ENCODE measurements at regions not wholly inside any gene's neighbourhood (a gene's known extent, or its start where the extent isn't known, plus 50 kb on each side); places are given as distances from the start of the nearest gene placed in this dataset.

GRCh38 chr18:50453732-50454131 lies 78.9 kb downstream of the SKA1 start:
- POLR2A ChIA-PET (ENCODE audit: unreplicated experiment), result no interaction called here
- H3K9me2 ChIP-seq (replicated peaks; ENCODE audit: low read length), result no peaks in the 10 kb centered on the region
- H3K4me2 ChIP-seq (ENCODE audit: low read length), result no peak overlapping the region
- no peaks in the 10 kb centered on the region for H3K9me3 ChIP-seq (ENCODE audit: low read length)
- no TSS peak for BruUV-seq (replicated peaks)
- H3K79me2 ChIP-seq (ENCODE audit: low read length), result no peaks in the 10 kb centered on the region
- no peaks in the 10 kb centered on the region for H3F3A ChIP-seq (ENCODE audit: low read length, unreplicated experiment)
- no peaks in the 10 kb centered on the region for H3K36me3 ChIP-seq (ENCODE audit: low read depth, low read length)
- H3K4me3 ChIP-seq (ENCODE audit: low read length), result no peak overlapping the region
- no peaks in the 10 kb centered on the region for H4K20me1 ChIP-seq (ENCODE audit: low read length)
- ATAC-seq (no peak), DNase-seq (no peak)
- H2AFZ ChIP-seq (ENCODE audit: low read length), result no peak overlapping the region
- no peaks in the 10 kb centered on the region for H3K27me3 ChIP-seq (ENCODE audit: low read length)
- intact Hi-C loops (cut with micrococcal nuclease), result no loop called here
- CTCF ChIA-PET, result no interaction called here
- no peak overlapping the region for H3K9ac ChIP-seq (ENCODE audit: low read length)
- no peaks in the 10 kb centered on the region for H3K4me1 ChIP-seq (ENCODE audit: insufficient read depth, low read length)
- TF ChIP-seq EZH2 (IDR thresholded peaks at IDR 0.05; ENCODE audit: low read length, unreplicated experiment), result no peak
- no peak for TF ChIP-seq EZH2phosphoT487 (IDR thresholded peaks at IDR 0.05; ENCODE audit: borderline replicate concordance, low read length)
- TF ChIP-seq, protein P1, sequence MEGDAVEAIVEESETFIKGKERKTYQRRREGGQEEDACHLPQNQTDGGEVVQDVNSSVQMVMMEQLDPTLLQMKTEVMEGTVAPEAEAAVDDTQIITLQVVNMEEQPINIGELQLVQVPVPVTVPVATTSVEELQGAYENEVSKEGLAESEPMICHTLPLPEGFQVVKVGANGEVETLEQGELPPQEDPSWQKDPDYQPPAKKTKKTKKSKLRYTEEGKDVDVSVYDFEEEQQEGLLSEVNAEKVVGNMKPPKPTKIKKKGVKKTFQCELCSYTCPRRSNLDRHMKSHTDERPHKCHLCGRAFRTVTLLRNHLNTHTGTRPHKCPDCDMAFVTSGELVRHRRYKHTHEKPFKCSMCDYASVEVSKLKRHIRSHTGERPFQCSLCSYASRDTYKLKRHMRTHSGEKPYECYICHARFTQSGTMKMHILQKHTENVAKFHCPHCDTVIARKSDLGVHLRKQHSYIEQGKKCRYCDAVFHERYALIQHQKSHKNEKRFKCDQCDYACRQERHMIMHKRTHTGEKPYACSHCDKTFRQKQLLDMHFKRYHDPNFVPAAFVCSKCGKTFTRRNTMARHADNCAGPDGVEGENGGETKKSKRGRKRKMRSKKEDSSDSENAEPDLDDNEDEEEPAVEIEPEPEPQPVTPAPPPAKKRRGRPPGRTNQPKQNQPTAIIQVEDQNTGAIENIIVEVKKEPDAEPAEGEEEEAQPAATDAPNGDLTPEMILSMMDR (conservative IDR thresholded peaks at IDR 0.05; ENCODE audit: low read depth, low read length), result no peak
- H3K27ac ChIP-seq (ENCODE audit: low read length), result no peak overlapping the region

DNA sequence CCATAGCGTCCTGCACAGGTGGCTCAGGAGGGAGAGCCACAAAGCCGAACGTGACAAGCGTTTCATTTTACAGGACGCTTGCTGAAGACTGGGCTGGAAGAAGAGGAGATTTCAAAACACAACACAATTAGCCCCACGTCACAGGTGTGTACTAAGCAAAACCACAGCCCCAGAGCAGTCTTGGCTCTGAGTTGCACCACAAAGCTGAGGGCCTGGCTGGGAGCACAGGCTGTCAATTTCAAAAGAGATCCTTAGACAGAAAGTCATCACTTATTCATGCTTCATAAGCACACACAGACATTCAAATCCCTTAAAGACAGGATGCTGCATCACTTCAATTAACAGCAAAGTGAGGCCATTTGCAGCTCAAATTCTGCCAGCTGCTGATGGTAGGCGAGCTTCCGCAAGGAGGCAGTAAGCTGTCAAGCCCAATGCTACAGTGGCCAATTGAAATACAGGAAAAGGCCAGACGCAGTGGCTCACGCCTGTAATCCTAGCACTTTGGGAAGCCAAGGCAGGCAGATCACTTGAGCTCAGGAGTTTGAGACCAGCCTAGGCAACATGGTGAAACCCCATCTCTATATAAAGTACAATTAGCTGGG lies 79.6 kb downstream of the SKA1 start:
- Histone ChIP-seq H3K79me2 (ENCODE audit: low read length) (no peaks in the 10 kb centered on the region), H3K4me3 (ENCODE audit: low read length) (no peak overlapping the region), H4K20me1 (ENCODE audit: low read length) (no peaks in the 10 kb centered on the region), H3K4me1 (ENCODE audit: insufficient read depth, low read length) (no peaks in the 10 kb centered on the region), H3F3A (ENCODE audit: low read length, unreplicated experiment) (no peaks in the 10 kb centered on the region), H3K9me3 (ENCODE audit: low read length) (no peaks in the 10 kb centered on the region), H3K27ac (ENCODE audit: low read length) (no peak overlapping the region), H2AFZ (ENCODE audit: low read length) (no peak overlapping the region), H3K9ac (ENCODE audit: low read length) (no peak overlapping the region), H3K9me2 (replicated peaks; ENCODE audit: low read length) (no peaks in the 10 kb centered on the region), H3K4me2 (ENCODE audit: low read length) (no peak overlapping the region), H3K36me3 (ENCODE audit: low read depth, low read length) (no peaks in the 10 kb centered on the region), H3K27me3 (ENCODE audit: low read length) (no peaks in the 10 kb centered on the region)
- BruUV-seq (replicated peaks), result no TSS peak
- TF ChIP-seq EZH2phosphoT487 (IDR thresholded peaks at IDR 0.05; ENCODE audit: borderline replicate concordance, low read length), result no peak
- TF ChIP-seq, protein P1 (conservative IDR thresholded peaks at IDR 0.05; ENCODE audit: low read depth, low read length), result no peak
- no peak for TF ChIP-seq EZH2 (IDR thresholded peaks at IDR 0.05; ENCODE audit: low read length, unreplicated experiment)
- POLR2A ChIA-PET (ENCODE audit: unreplicated experiment), result no interaction called here
- no peak for ATAC-seq
- DNase-seq, result no peak
- CTCF ChIA-PET, result no interaction called here
- intact Hi-C loops (cut with micrococcal nuclease), result no loop called here

GRCh38 chr18:50456285-50456684 lies 81.4 kb downstream of the SKA1 start:
- no TSS peak for BruUV-seq (replicated peaks)
- no peak for ATAC-seq
- Histone ChIP-seq H3K9me2 (replicated peaks; ENCODE audit: low read length) (no peaks in the 10 kb centered on the region), H3K4me3 (ENCODE audit: low read length) (no peak overlapping the region), H3K9ac (ENCODE audit: low read length) (no peak overlapping the region), H3K9me3 (ENCODE audit: low read length) (no peaks in the 10 kb centered on the region), H3K4me1 (ENCODE audit: insufficient read depth, low read length) (no peaks in the 10 kb centered on the region), H3F3A (ENCODE audit: low read length, unreplicated experiment) (no peaks in the 10 kb centered on the region), H4K20me1 (ENCODE audit: low read length) (no peaks in the 10 kb centered on the region), H2AFZ (ENCODE audit: low read length) (no peak overlapping the region), H3K4me2 (ENCODE audit: low read length) (no peak overlapping the region), H3K79me2 (ENCODE audit: low read length) (no peaks in the 10 kb centered on the region), H3K36me3 (ENCODE audit: low read depth, low read length) (no peaks in the 10 kb centered on the region), H3K27me3 (ENCODE audit: low read length) (no peaks in the 10 kb centered on the region), H3K27ac (ENCODE audit: low read length) (no peak overlapping the region)
- POLR2A ChIA-PET (ENCODE audit: unreplicated experiment), result no interaction called here
- no peak for DNase-seq
- intact Hi-C loops (cut with micrococcal nuclease), result no loop called here
- TF ChIP-seq, protein P1 (conservative IDR thresholded peaks at IDR 0.05; ENCODE audit: low read depth, low read length), result no peak
- no peak for TF ChIP-seq EZH2 (IDR thresholded peaks at IDR 0.05; ENCODE audit: low read length, unreplicated experiment)
- TF ChIP-seq EZH2phosphoT487 (IDR thresholded peaks at IDR 0.05; ENCODE audit: borderline replicate concordance, low read length), result no peak
- CTCF ChIA-PET, result no interaction called here

Data from PC-3 (cell line).